GM23338 (cell line): ENCODE measurements at regions not wholly inside any gene's neighbourhood (a gene's known extent, or its start where the extent isn't known, plus 50 kb on each side); places are given as distances from the start of the nearest gene placed in this dataset.

Source experiments
- ATAC-seq: fragments of 200-7000 bp; cut with Tn5 transposase; 3 replicates; pipeline ENCODE4 v1.9.1; 2020
- DNase-seq: peaks from one replicate; pipeline ENCODE4 v3.0.0-alpha.2; 2015; ENCODE audit warnings: low spot score
- H2AFZ ChIP-seq: fragments of 200-600 bp; sonication (generic); 2 replicates; pipeline ENCODE4 v1.8.0; 2016; ENCODE audit warnings: antibody characterized with exemption, mild to moderate bottlenecking, moderate library complexity
- H3F3A ChIP-seq: fragments of 200-600 bp; sonication (generic); replicated peaks from 2 replicates; pipeline ENCODE4 v1.8.0; 2017; ENCODE audit warnings: antibody characterized with exemption, mixed run types, low read depth
- H3K27ac ChIP-seq: fragments of 200-600 bp; sonication (generic); 2 replicates; pipeline ENCODE4 v1.6.1; 2016; ENCODE audit warnings: low read depth
- H3K27me3 ChIP-seq: fragments of 200-600 bp; sonication (generic); 2 replicates; pipeline ENCODE4 v1.8.0; 2016; ENCODE audit warnings: mild to moderate bottlenecking, mixed run types, moderate library complexity; ENCODE audit not compliant: insufficient read depth
- H3K36me3 ChIP-seq: fragments of 200-600 bp; sonication (generic); 2 replicates; pipeline ENCODE4 v1.8.0; 2016; ENCODE audit warnings: mild to moderate bottlenecking; ENCODE audit not compliant: insufficient read depth
- H3K4me1 ChIP-seq: fragments of 200-600 bp; sonication (generic); 2 replicates; pipeline ENCODE4 v1.8.0; 2016; ENCODE audit warnings: mild to moderate bottlenecking, moderate library complexity; ENCODE audit not compliant: insufficient read depth
- H3K4me2 ChIP-seq: fragments of 200-600 bp; sonication (generic); 2 replicates; pipeline ENCODE4 v1.7.1; 2017; ENCODE audit warnings: mixed run types
- H3K4me3 ChIP-seq: fragments of 200-600 bp; sonication (generic); 2 replicates; pipeline ENCODE4 v1.6.1; 2016; ENCODE audit warnings: mixed run types
- H3K79me2 ChIP-seq: fragments of 200-600 bp; sonication (generic); replicated peaks from 2 replicates; pipeline ENCODE4 v1.8.0; 2017; ENCODE audit warnings: mild to moderate bottlenecking; ENCODE audit not compliant: insufficient read depth
- H3K9me2 ChIP-seq: fragments of 200-600 bp; sonication (generic); 2 replicates; pipeline ENCODE4 v1.8.0; 2017; ENCODE audit not compliant: insufficient read depth
- H4K20me1 ChIP-seq: fragments of 200-600 bp; sonication (generic); replicated peaks from 2 replicates; pipeline ENCODE4 v1.8.0; 2017; ENCODE audit warnings: mild to moderate bottlenecking; ENCODE audit not compliant: insufficient read depth
- H3K27ac Mint-ChIP-seq: 2 replicates; pipeline ENCODE4 v1.8.0; 2020; ENCODE audit warnings: inconsistent platforms, mild to moderate bottlenecking, moderate library complexity, mixed read lengths
- H3K27me3 Mint-ChIP-seq: 3 replicates; pipeline ENCODE4 v1.8.0; 2022; ENCODE audit warnings: low read depth, mild to moderate bottlenecking, moderate library complexity, mixed read lengths, inconsistent platforms; ENCODE audit not compliant: insufficient read depth, poor library complexity
- H3K36me3 Mint-ChIP-seq: 3 replicates; pipeline ENCODE4 v1.8.0; 2021; ENCODE audit warnings: low read depth, mild to moderate bottlenecking, inconsistent platforms, moderate library complexity, mixed read lengths
- H3K4me1 Mint-ChIP-seq: 3 replicates; pipeline ENCODE4 v1.8.0; 2020; ENCODE audit warnings: mild to moderate bottlenecking, inconsistent platforms, mixed read lengths
- H3K4me3 Mint-ChIP-seq: 3 replicates; pipeline ENCODE4 v1.8.0; 2021; ENCODE audit warnings: moderate library complexity, mild to moderate bottlenecking, inconsistent platforms, mixed read lengths
- H3K9me3 Mint-ChIP-seq: 3 replicates; pipeline ENCODE4 v1.8.0; 2020; ENCODE audit warnings: moderate library complexity, mild to moderate bottlenecking, inconsistent platforms, mixed read lengths
- CREB1 ChIP-seq: fragments of 250-450 bp; sonication (Bioruptor Pico); IDR thresholded peaks from 2 replicates; pipeline ENCODE4 v1.5.0; 2020; ENCODE audit warnings: low read depth, mild to moderate bottlenecking, moderate library complexity
- CTCF ChIP-seq, 2 experiments: fragments of 200-600 bp in 1 of 2; sonication (generic) in 1 of 2; conservative IDR thresholded peaks; 2 replicates each; pipeline versions ENCODE4 v1.5.1 to v1.6.1; 2016 to 2017; ENCODE audit warnings: antibody characterized with exemption in 2 of 2, low read depth in 2 of 2, mild to moderate bottlenecking in 2 of 2, moderate library complexity in 1 of 2
- EZH2 ChIP-seq: fragments of 200-600 bp; sonication (generic); IDR thresholded peaks from one replicate; pipeline ENCODE4 v1.8.0; 2017; ENCODE audit warnings: antibody characterized with exemption, mild to moderate bottlenecking, low read depth; ENCODE audit not compliant: unreplicated experiment
- NANOG ChIP-seq: IDR thresholded peaks from 2 replicates; pipeline ENCODE4 v1.6.1; 2016; ENCODE audit warnings: antibody characterized with exemption, borderline replicate concordance
- POLR2AphosphoS5 ChIP-seq: IDR thresholded peaks from 2 replicates; pipeline ENCODE4 v1.6.1; 2016; ENCODE audit warnings: antibody characterized with exemption, low read depth
- REST ChIP-seq: IDR thresholded peaks from one replicate; pipeline ENCODE4 v1.6.1; 2018; ENCODE audit warnings: antibody characterized with exemption; ENCODE audit not compliant: unreplicated experiment
- STAT1 ChIP-seq: IDR thresholded peaks from one replicate; pipeline ENCODE4 v1.6.1; 2016; ENCODE audit warnings: antibody characterized with exemption; ENCODE audit not compliant: unreplicated experiment
- ZNF331 ChIP-seq: fragments of 250-450 bp; sonication (Bioruptor Pico); IDR thresholded peaks from 2 replicates; pipeline ENCODE4 v1.5.0; 2020; ENCODE audit warnings: low read depth, mild to moderate bottlenecking, moderate library complexity
- TF ChIP-seq, protein P1 (sequence below): fragments of 250-450 bp; sonication (Bioruptor Pico); IDR thresholded peaks from 2 replicates; pipeline ENCODE4 v1.5.0; 2020; ENCODE audit warnings: mild to moderate bottlenecking, moderate library complexity
- TF ChIP-seq, protein P2 (sequence below): IDR thresholded peaks from 2 replicates; pipeline ENCODE4 v1.6.1; 2016; ENCODE audit warnings: antibody characterized with exemption

- no peak for TF ChIP-seq REST
- TF ChIP-seq STAT1: no peak
- TF ChIP-seq CREB1 (CRISPR knock-in tag): no peak
- no peak for TF ChIP-seq CTCF (conservative IDR thresholded peaks at IDR 0.05; ENCODE audit: low read depth in 2 of 2)
Measured at GRCh38 chr7:114008696-114009095, 89.9 kb upstream of the PPP1R3A start (continued).

GRCh38 chr7:114007386-114007785 is 88.6 kb upstream of the PPP1R3A start:
- ATAC-seq (no peak), DNase-seq (no peak)
- Histone ChIP-seq H4K20me1 (no peaks in the 10 kb centered on the region), H2AFZ (no peak overlapping the region), H3K4me3 (no peak overlapping the region), H3K4me1 (no peaks in the 10 kb centered on the region), H3K79me2 (no peaks in the 10 kb centered on the region), H3K4me2 (no peak overlapping the region), H3K9me2 (peaks cover 5% of the 10 kb centered on the region), H3K36me3 (no peaks in the 10 kb centered on the region), H3F3A (no peaks in the 10 kb centered on the region), H3K27ac (no peak overlapping the region), H3K27me3 (no peaks in the 10 kb centered on the region)
- Mint-ChIP-seq H3K36me3 (no peaks in the 10 kb centered on the region), H3K9me3 (no peaks in the 10 kb centered on the region; the same call in 2 of the 3 replicates), H3K27me3 (no peaks in the 10 kb centered on the region), H3K27ac (no peak overlapping the region), H3K4me1 (no peaks in the 10 kb centered on the region), H3K4me3 (no peak overlapping the region)
- TF ChIP-seq STAT1: no peak
- TF ChIP-seq, protein P1, sequence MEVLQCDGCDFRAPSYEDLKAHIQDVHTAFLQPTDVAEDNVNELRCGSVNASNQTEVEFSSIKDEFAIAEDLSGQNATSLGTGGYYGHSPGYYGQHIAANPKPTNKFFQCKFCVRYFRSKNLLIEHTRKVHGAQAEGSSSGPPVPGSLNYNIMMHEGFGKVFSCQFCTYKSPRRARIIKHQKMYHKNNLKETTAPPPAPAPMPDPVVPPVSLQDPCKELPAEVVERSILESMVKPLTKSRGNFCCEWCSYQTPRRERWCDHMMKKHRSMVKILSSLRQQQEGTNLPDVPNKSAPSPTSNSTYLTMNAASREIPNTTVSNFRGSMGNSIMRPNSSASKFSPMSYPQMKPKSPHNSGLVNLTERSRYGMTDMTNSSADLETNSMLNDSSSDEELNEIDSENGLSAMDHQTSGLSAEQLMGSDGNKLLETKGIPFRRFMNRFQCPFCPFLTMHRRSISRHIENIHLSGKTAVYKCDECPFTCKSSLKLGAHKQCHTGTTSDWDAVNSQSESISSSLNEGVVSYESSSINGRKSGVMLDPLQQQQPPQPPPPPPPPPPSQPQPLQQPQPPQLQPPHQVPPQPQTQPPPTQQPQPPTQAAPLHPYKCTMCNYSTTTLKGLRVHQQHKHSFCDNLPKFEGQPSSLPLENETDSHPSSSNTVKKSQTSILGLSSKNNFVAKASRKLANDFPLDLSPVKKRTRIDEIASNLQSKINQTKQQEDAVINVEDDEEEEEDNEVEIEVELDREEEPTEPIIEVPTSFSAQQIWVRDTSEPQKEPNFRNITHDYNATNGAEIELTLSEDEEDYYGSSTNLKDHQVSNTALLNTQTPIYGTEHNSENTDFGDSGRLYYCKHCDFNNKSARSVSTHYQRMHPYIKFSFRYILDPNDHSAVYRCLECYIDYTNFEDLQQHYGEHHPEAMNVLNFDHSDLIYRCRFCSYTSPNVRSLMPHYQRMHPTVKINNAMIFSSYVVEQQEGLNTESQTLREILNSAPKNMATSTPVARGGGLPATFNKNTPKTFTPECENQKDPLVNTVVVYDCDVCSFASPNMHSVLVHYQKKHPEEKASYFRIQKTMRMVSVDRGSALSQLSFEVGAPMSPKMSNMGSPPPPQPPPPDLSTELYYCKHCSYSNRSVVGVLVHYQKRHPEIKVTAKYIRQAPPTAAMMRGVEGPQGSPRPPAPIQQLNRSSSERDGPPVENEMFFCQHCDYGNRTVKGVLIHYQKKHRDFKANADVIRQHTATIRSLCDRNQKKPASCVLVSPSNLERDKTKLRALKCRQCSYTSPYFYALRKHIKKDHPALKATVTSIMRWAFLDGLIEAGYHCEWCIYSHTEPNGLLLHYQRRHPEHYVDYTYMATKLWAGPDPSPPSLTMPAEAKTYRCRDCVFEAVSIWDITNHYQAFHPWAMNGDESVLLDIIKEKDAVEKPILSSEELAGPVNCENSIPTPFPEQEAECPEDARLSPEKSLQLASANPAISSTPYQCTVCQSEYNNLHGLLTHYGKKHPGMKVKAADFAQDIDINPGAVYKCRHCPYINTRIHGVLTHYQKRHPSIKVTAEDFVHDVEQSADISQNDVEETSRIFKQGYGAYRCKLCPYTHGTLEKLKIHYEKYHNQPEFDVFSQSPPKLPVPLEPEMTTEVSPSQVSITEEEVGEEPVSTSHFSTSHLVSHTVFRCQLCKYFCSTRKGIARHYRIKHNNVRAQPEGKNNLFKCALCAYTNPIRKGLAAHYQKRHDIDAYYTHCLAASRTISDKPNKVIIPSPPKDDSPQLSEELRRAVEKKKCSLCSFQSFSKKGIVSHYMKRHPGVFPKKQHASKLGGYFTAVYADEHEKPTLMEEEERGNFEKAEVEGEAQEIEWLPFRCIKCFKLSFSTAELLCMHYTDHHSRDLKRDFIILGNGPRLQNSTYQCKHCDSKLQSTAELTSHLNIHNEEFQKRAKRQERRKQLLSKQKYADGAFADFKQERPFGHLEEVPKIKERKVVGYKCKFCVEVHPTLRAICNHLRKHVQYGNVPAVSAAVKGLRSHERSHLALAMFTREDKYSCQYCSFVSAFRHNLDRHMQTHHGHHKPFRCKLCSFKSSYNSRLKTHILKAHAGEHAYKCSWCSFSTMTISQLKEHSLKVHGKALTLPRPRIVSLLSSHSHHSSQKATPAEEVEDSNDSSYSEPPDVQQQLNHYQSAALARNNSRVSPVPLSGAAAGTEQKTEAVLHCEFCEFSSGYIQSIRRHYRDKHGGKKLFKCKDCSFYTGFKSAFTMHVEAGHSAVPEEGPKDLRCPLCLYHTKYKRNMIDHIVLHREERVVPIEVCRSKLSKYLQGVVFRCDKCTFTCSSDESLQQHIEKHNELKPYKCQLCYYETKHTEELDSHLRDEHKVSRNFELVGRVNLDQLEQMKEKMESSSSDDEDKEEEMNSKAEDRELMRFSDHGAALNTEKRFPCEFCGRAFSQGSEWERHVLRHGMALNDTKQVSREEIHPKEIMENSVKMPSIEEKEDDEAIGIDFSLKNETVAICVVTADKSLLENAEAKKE: no peak
- TF ChIP-seq CTCF (conservative IDR thresholded peaks at IDR 0.05; ENCODE audit: low read depth in 2 of 2): no peak
- TF ChIP-seq POLR2AphosphoS5: no peak
- no peak for TF ChIP-seq EZH2
- no peak for TF ChIP-seq CREB1 (CRISPR knock-in tag)
- TF ChIP-seq NANOG: no peak
- TF ChIP-seq, protein P2, sequence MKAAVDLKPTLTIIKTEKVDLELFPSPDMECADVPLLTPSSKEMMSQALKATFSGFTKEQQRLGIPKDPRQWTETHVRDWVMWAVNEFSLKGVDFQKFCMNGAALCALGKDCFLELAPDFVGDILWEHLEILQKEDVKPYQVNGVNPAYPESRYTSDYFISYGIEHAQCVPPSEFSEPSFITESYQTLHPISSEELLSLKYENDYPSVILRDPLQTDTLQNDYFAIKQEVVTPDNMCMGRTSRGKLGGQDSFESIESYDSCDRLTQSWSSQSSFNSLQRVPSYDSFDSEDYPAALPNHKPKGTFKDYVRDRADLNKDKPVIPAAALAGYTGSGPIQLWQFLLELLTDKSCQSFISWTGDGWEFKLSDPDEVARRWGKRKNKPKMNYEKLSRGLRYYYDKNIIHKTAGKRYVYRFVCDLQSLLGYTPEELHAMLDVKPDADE: no peak
- no peak for TF ChIP-seq ZNF331 (CRISPR knock-in tag)
